ENCODE measurements at regions not wholly inside any gene's neighbourhood (a gene's known extent, or its start where the extent isn't known, plus 50 kb on each side); places are given as distances from the start of the nearest gene placed in this dataset.
"Not testable (repeated sequence)": the region's sequence is repeated elsewhere in the genome, so short reads cannot be mapped to it uniquely, and the experiment has no call there.

DNA sequence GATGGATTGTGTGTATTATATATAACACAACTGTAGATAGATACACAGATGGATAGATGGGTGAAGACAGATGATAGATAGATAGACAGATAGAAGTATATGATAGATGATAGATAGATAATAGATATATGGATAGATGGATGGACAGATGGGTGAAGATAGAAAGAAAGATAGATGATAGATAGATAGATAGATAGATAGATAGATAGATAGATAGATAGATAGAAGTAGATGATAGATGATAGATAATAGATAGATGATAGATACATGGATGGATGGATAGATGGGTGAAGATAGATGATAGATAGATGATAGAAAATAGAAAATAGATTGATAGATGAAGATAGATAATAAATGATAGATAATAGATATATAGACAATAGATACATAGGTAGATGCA is 83.3 kb downstream of the FOXF2 start:
- intact Hi-C loops (cut with DNase I, micrococcal nuclease) = no loop called here
- Histone ChIP-seq H3K9me3 (no peaks in the 10 kb centered on the region), H3K4me1 (ENCODE audit: low read depth) (no peaks in the 10 kb centered on the region), H3K4me3 (no peak overlapping the region), H3K36me3 (ENCODE audit: low read depth) (no peaks in the 10 kb centered on the region)
- DNase-seq = no peak
- TF ChIP-seq, protein P1, sequence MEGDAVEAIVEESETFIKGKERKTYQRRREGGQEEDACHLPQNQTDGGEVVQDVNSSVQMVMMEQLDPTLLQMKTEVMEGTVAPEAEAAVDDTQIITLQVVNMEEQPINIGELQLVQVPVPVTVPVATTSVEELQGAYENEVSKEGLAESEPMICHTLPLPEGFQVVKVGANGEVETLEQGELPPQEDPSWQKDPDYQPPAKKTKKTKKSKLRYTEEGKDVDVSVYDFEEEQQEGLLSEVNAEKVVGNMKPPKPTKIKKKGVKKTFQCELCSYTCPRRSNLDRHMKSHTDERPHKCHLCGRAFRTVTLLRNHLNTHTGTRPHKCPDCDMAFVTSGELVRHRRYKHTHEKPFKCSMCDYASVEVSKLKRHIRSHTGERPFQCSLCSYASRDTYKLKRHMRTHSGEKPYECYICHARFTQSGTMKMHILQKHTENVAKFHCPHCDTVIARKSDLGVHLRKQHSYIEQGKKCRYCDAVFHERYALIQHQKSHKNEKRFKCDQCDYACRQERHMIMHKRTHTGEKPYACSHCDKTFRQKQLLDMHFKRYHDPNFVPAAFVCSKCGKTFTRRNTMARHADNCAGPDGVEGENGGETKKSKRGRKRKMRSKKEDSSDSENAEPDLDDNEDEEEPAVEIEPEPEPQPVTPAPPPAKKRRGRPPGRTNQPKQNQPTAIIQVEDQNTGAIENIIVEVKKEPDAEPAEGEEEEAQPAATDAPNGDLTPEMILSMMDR (IDR thresholded peaks at IDR 0.05) = no peak
- ATAC-seq = no peak

DNA sequence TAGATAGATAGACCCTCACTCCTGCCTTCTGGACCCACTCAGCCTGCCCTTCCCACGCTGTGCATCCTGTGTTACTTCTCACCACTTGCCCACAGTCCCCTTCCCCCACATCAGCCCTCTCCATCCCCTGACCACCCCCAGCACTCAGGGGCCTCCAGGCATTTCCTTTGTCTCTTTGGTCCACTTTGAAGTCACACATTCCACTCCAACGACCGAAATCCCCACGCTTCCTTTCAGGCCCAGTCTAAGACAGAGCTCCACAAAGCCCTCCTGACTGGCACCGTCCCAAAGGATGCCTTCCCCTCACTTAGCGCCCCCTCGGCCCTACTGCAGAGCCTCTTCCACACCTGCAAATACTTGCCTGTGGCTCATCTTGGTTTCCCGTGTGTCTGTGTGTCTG is 83.8 kb downstream of the FOXF2 start:
- Histone ChIP-seq H3K4me3 (no peak overlapping the region), H3K36me3 (ENCODE audit: low read depth) (no peaks in the 10 kb centered on the region), H3K4me1 (ENCODE audit: low read depth) (no peaks in the 10 kb centered on the region), H3K9me3 (no peaks in the 10 kb centered on the region)
- DNase-seq = no peak
- intact Hi-C loops (cut with DNase I, micrococcal nuclease) = no loop called here
- TF ChIP-seq, protein P1 (IDR thresholded peaks at IDR 0.05) = no peak
- no peak for ATAC-seq

DNA sequence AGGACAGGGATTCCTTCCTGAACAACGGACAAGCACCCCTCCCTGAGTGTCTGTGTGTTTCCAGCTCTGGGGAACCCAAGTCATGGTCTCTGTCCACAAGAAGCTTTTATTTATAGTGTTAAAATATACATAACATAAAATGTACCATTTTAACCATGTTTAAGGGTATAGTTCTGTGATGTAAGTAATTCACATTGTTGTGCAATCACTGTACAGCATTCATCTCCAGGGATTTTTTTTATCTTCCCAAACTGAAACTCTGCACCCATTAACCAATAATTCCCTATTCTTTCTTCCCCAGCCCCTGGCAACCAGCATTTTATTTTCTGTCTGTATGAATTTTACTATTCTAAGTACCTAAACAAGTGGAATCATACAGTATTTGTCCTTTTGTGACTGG is 84.2 kb downstream of the FOXF2 start:
- H3K4me1 ChIP-seq (ENCODE audit: low read depth) = no peaks in the 10 kb centered on the region
- intact Hi-C loops (cut with DNase I, micrococcal nuclease) = no loop called here
- TF ChIP-seq, protein P1 (IDR thresholded peaks at IDR 0.05) = no peak
- no peaks in the 10 kb centered on the region for H3K9me3 ChIP-seq
- no peak overlapping the region for H3K4me3 ChIP-seq
- no peaks in the 10 kb centered on the region for H3K36me3 ChIP-seq (ENCODE audit: low read depth)
- DNase-seq (no peak), ATAC-seq (no peak)

DNA sequence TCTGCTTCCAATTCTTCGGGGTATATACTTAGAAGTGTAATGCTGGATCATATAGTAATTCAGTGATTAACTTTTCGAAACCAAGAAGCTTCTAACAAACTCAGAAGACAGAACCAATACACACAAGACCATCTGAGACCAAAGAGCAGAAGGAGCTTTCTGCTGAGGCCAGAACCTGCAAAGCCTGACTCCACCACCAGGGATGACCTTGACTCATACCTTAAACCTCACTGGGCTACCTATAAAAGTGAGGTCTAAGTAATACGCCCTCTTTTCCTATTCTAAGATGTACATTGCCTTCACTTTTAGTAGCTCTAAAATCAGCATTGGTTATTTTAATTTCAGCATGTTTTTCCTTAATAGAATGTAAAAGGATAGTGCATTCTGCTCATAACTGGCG is 84.8 kb downstream of the FOXF2 start:
- ATAC-seq (no peak), DNase-seq (no peak)
- Histone ChIP-seq H3K36me3 (ENCODE audit: low read depth) (no peaks in the 10 kb centered on the region), H3K4me1 (ENCODE audit: low read depth) (no peaks in the 10 kb centered on the region), H3K9me3 (no peaks in the 10 kb centered on the region), H3K4me3 (no peak overlapping the region)
- intact Hi-C loops (cut with DNase I, micrococcal nuclease) = no loop called here
- TF ChIP-seq, protein P1 (IDR thresholded peaks at IDR 0.05) = no peak

GRCh38 chr6:1475174-1475573 is 85.8 kb downstream of the FOXF2 start:
- H3K4me3 ChIP-seq = no peak overlapping the region
- TF ChIP-seq, protein P1 (IDR thresholded peaks at IDR 0.05) = no peak
- no peaks in the 10 kb centered on the region for H3K4me1 ChIP-seq (ENCODE audit: low read depth)
- no peaks in the 10 kb centered on the region for H3K9me3 ChIP-seq
- DNase-seq (no peak), ATAC-seq (no peak)
- intact Hi-C loops (cut with DNase I, micrococcal nuclease) = no loop called here
- no peaks in the 10 kb centered on the region for H3K36me3 ChIP-seq (ENCODE audit: low read depth)

- H3K4me1 ChIP-seq (ENCODE audit: low read depth) = no peaks in the 10 kb centered on the region
- H3K4me3 ChIP-seq = no peak overlapping the region
- ATAC-seq (no peak), DNase-seq (no peak)
- H3K9me3 ChIP-seq = no peaks in the 10 kb centered on the region
- intact Hi-C loops (cut with DNase I, micrococcal nuclease) = no loop called here
- TF ChIP-seq, protein P1 (IDR thresholded peaks at IDR 0.05) = no peak
- no peaks in the 10 kb centered on the region for H3K36me3 ChIP-seq (ENCODE audit: low read depth)
These were observed 88.2 kb downstream of the FOXF2 start for GRCh38 chr6:1477432-1478090.

DNA sequence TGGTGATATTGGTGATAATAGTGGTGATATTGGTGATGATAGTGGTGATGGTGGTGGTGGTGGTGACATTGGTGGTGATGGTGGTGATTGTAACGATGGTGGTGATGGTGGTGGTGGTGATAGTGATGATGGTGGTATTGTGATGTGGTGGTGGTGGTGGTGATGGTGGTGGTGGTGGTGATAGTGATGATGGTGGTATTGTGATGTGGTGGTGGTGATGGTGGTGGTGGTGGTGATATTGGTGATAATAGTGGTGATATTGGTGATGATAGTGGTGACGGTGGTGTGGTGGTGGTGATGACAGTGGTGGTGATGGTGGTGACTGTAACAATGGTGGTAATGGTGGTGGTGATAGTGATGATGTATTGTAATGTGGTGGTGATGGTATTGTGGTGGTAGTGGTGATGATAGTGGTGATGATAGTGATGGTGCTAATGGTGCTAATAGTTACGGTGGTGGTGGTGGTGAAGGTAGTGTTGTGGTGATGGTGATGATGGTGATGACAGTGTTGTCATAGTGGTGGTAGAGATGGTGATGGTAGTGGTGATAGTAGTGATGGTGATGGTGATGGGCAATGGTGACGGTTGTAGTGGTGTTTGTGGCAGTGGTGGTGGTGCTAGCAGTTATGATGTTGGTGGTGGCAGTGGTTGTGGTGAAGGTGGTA is 88.9 kb downstream of the FOXF2 start:
- intact Hi-C loops (cut with DNase I, micrococcal nuclease); DNase-seq; H3K9me3 ChIP-seq; H3K4me1 ChIP-seq (ENCODE audit: low read depth); H3K4me3 ChIP-seq; H3K36me3 ChIP-seq (ENCODE audit: low read depth); ATAC-seq: not testable (repeated sequence)

Data from mucosa of descending colon (tissue), 3 donors.